Stimulated activated CD4-positive, alpha-beta T cell treated with anti-CD3 and anti-CD28 coated beads, Interleukin-12 subunit alpha, Interleukin-12 subunit beta, amount 100 ng/mL, for 24 hours (primary cell): ENCODE measurements at regions not wholly inside any gene's neighbourhood (a gene's known extent, or its start where the extent isn't known, plus 50 kb on each side); places are given as distances from the start of the nearest gene placed in this dataset.

Source experiments
- DNase-seq, 2 experiments: peaks; one replicate each; pipeline ENCODE4 v3.0.0-alpha.2; 2020; ENCODE audit warnings: low read depth in 2 of 2

GRCh38 chr4:117326091-117326490, 240.7 kb upstream of the TRAM1L1 start:
- no peak for DNase-seq

DNA sequence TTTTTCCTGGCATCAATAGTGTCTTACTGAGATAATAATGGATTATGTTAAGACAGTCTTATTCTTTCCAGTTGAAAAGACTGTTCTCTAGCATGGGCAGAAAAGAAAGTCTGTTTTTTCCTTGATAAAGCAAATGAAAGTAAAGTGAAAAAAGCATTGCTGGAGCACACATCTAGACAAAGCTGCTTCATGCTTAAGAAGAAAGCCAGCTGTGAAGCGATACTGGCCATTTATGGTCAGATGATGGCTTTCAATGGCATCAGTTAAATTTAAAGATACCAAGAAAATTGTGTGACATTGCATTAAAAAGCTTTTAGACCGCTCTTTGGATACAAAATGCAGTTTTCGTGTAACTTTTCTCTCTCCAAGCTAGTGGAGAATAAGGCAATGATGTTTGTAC, 242.1 kb upstream of the TRAM1L1 start:
- no peak for DNase-seq

DNA sequence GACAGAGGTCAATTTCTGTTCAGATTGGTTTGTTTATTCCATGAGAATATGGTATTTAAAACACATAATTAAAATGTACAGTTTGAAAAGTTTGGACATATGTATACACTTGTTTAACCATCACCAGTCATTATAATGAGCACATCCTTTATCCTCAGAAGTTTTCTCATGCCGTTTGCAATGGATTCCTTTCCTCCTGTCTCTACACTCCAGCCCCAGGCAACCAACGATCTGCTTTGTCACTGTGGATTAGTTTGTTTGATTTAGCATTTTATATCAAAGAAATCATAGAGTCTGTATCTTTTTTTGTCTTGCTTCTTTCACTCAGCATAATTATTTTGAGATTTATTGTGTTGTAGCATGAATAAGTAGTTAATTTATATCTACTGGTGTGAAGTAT, 243.0 kb upstream of the TRAM1L1 start:
- DNase-seq, result no peak

- no peak for DNase-seq
Observed at GRCh38 chr4:117331817-117332216, 246.4 kb upstream of the TRAM1L1 start.

DNA sequence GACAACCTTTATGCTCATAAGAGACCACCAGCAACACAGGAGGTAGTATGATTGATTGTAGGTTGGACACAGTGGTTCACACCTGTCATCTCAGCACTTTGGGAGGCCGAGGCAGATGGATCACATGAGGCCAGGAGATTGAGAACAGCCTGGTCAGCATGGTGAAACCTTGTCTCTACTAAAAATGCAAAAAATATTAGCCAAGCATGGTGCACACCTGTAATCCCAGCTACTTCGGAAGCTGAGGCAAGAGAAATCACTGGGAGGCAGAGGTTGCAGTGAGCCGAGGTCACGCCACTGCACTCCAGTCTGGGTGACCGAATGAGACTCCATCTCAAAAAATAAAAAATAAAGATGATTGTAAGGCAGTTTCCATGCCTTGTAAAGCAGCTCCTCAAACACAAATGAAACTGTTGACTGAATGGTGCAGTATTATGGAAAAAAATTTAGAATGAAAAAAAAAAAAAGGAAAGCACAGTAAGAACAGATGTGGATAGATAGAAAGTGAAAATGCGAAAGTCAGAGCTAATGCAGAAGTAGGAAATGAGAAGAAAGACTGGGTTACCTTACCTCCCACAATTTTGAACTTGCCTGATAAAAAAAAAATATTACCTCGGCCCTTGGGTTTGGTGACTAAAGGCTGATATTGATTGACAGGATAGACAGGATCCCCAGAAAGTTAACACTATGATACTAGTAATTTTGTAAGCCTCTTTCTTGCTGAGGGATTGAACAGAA, 249.2 kb upstream of the TRAM1L1 start:
- DNase-seq, result no peak

GRCh38 chr4:117357437-117357836, 272.1 kb upstream of the TRAM1L1 start:
- no peak for DNase-seq

DNA sequence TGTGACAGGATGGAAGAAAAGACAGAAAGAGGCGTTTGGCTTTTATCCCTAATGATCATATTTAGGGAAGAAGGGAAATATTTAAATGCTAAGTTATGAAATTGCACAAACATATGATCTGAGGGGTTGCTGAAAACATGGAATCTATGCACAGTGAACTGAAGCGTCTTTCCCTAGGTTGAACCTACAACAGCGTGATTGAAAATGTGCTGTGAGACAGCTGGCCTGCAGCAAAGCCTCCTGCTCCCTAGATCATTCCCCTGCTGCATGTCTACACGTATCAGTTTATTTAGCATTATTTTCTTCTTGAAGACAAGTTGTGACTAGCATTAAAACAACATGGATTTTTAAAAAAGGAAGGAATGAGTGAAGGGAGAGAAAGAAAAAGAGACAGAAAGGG, 272.5 kb upstream of the TRAM1L1 start:
- DNase-seq, result no peak

GRCh38 chr4:117370944-117371668, 285.7 kb upstream of the TRAM1L1 start:
- no peak for DNase-seq

- DNase-seq, result no peak
Observed at GRCh38 chr4:117375101-117375500, 289.7 kb upstream of the TRAM1L1 start.

- DNase-seq, result no peak
Observed at GRCh38 chr4:117376692-117377091, 291.3 kb upstream of the TRAM1L1 start.

- no peak for DNase-seq
Observed at GRCh38 chr4:117378942-117379341, 293.6 kb upstream of the TRAM1L1 start.

- no peak for DNase-seq
Observed at GRCh38 chr4:117383468-117383867, 298.1 kb upstream of the TRAM1L1 start.

- DNase-seq, result no peak
Observed at GRCh38 chr4:117385526-117385925, 300.1 kb upstream of the TRAM1L1 start.

GRCh38 chr4:117387072-117387471, 301.7 kb upstream of the TRAM1L1 start:
- DNase-seq, result no peak

- DNase-seq, result no peak
Observed at GRCh38 chr4:117400039-117400835, 314.9 kb upstream of the TRAM1L1 start.

- no peak for DNase-seq
Observed at GRCh38 chr4:117412661-117413060, 327.3 kb upstream of the TRAM1L1 start.

DNA sequence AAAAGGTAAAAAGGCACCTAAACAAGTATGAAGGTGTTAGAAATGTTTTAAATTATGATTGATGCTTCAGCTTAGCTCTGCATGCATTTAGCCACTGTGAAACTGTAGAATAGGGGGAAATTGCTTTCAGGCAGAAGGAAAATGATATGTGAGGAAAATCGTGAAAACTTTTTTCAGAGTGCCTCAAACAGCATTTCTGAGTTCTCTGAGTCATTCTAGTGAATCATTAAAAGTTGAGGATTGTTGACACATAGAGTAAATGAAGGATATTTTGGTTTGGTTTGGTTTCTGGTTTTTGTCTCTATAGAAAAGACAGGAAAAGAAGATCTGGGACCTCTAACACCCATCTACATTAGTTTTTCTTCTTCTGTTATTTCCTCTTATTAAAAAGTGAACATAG, 332.5 kb upstream of the TRAM1L1 start:
- no peak for DNase-seq

- no peak for DNase-seq
Observed at GRCh38 chr4:117420948-117421347, 335.6 kb upstream of the TRAM1L1 start.

DNA sequence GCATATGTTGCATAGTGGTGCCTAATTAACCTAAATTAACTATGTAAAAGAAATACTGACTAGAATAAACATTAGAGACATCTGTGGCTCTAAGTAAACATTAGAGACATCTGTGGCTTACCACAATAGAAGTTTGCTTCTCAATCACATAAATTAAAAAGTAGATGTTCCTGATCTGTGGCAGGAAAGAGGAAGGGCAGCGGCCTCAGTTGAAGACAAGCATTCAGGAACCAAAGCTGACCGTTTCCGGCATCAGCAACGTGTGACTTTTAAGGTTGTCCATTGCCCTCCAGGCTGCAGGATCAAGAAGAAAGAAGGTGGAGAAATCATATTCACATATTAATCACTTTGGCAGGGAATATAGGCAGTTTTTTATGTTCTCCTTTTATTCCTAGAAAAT, 336.3 kb upstream of the TRAM1L1 start:
- no peak for DNase-seq

- no peak for DNase-seq
Observed at GRCh38 chr4:117422297-117422696, 336.9 kb upstream of the TRAM1L1 start.

GRCh38 chr4:117425636-117426035, 340.3 kb upstream of the TRAM1L1 start:
- no peak for DNase-seq

GRCh38 chr4:117428536-117428935, 343.2 kb upstream of the TRAM1L1 start:
- no peak for DNase-seq

DNA sequence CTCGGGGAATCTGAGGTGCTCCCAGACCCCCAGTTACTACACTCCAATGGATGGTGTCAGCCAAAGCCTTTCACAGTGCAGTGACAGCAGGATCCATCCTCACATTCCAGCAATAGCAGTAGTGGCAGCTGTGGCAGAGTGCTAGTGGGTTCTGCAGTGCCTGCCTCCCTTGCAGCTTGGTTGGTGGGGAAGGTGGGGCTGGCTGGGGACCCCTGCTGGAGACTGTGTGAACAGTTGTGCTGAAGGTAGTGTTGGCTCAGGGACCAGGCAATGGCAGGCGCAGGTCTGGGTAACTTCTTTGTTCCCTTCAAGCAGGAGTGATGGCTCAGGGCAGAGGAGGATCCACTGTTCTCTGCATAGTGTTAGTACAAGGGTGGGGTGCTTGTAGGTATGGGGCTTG, 343.7 kb upstream of the TRAM1L1 start:
- no peak for DNase-seq
